GM23248 (cell line): ENCODE measurements at regions not wholly inside any gene's neighbourhood (a gene's known extent, or its start where the extent isn't known, plus 50 kb on each side); places are given as distances from the start of the nearest gene placed in this dataset.

ENCODE experiments used
- EZH2 ChIP-seq: fragments of 200-600 bp; sonication (generic); IDR thresholded peaks from 2 replicates; pipeline ENCODE4 v1.6.1; 2018; ENCODE audit warnings: antibody characterized with exemption, mild to moderate bottlenecking; ENCODE audit not compliant: insufficient read depth, poor library complexity, severe bottlenecking
- EZH2phosphoT487 ChIP-seq: fragments of 200-600 bp; sonication (generic); IDR thresholded peaks from 2 replicates; pipeline ENCODE4 v1.6.1; 2018; ENCODE audit warnings: antibody characterized with exemption, moderate library complexity, mild to moderate bottlenecking, low read depth; ENCODE audit not compliant: insufficient read depth

DNA sequence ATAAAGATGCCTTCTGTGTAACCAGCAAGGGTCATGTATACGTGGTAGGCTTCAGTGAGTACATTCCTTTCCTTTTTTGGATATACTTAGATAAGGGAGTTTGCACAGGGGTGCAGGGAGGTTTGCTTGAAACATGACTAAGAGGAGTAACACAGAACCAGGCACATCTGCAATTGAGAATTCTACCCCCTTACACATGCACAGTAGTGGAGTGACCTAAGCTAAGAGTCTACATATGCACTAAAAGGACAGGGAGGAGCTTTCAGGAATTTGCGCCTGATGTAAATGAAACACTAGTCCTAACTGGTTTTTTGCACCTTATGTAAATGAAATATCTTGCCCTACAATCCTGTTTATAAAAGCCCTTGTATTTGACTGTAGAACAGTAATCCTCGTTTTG, 194.8 kb upstream of the NABP1 start:
- TF ChIP-seq EZH2 = no peak
- no peak for TF ChIP-seq EZH2phosphoT487
